IMR-90 (cell line): ENCODE measurements at regions not wholly inside any gene's neighbourhood (a gene's known extent, or its start where the extent isn't known, plus 50 kb on each side); places are given as distances from the start of the nearest gene placed in this dataset.

Experiments
- ATAC-seq: fragments of 200-7000 bp; cut with Tn5 transposase; 2 replicates; pipeline ENCODE4 v1.9.1; 2020; ENCODE audit warnings: low read depth, mild to moderate bottlenecking, moderate library complexity
- BruUV-seq: library from RNA; stranded (reverse); fragments of 400-500 nt; replicated peaks from 2 replicates; lab custom pipeline; 2021; lab: Mats Ljungman, UMichigan
- CTCF ChIA-PET: fragments of 300-600 bp; formaldehyde crosslinking; extraction: SDS; loops from one replicate; lab custom pipeline; 2021; ENCODE audit warnings: antibody characterized with exemption; lab: Yijun Ruan, JAX
- POLR2A ChIA-PET: fragments of 300-600 bp; sonication (Branson Sonifier 250); formaldehyde crosslinking; loops from one replicate; lab custom pipeline; 2022; ENCODE audit warnings: antibody characterized with exemption; ENCODE audit not compliant: unreplicated experiment; lab: Charles Lee
- DNase-seq: peaks from one replicate; pipeline ENCODE4 v3.0.0; 2013
- H2AFZ ChIP-seq: replicated peaks from 2 replicates; pipeline ENCODE3; 2013; ENCODE audit warnings: low read length, mild to moderate bottlenecking; ENCODE audit not compliant: poor library complexity
- H2AK5ac ChIP-seq: 2 replicates; pipeline ENCODE4 v1.6.1; 2013; ENCODE audit warnings: low read depth, low read length, inconsistent platforms
- H2AK9ac ChIP-seq: replicated peaks from 2 replicates; pipeline ENCODE3; 2013; ENCODE audit warnings: mild to moderate bottlenecking, low read depth, low read length, moderate library complexity; ENCODE audit not compliant: poor library complexity
- H2BK120ac ChIP-seq: 2 replicates; pipeline ENCODE4 v1.6.1; 2013; ENCODE audit warnings: low read depth, low read length, inconsistent platforms
- H2BK15ac ChIP-seq: 3 replicates; pipeline ENCODE4 v1.6.1; 2013; ENCODE audit warnings: low read depth, low read length, inconsistent platforms
- H2BK20ac ChIP-seq: 2 replicates; pipeline ENCODE4 v1.6.1; 2013; ENCODE audit warnings: low read depth, mild to moderate bottlenecking, inconsistent platforms, low read length, moderate library complexity
- H2BK5ac ChIP-seq: 2 replicates; pipeline ENCODE4 v1.6.1; 2013; ENCODE audit warnings: mild to moderate bottlenecking, low read depth, low read length, inconsistent platforms; ENCODE audit not compliant: poor library complexity, severe bottlenecking
- H3K14ac ChIP-seq: replicated peaks from 2 replicates; pipeline ENCODE4 v1.6.1; 2013; ENCODE audit warnings: low read depth, low read length, inconsistent platforms
- H3K18ac ChIP-seq: 2 replicates; pipeline ENCODE4 v1.6.1; 2013; ENCODE audit warnings: low read depth, low read length, control low read depth
- H3K23ac ChIP-seq: 2 replicates; pipeline ENCODE4 v1.6.1; 2013; ENCODE audit warnings: low read depth, low read length, inconsistent platforms
- H3K27ac ChIP-seq: 2 replicates; pipeline ENCODE4 v1.5.1; 2013; ENCODE audit warnings: mild to moderate bottlenecking, control low read depth, low read length; ENCODE audit not compliant: insufficient read depth
- H3K27me3 ChIP-seq: 2 replicates; pipeline ENCODE4 v1.6.1; 2013; ENCODE audit warnings: low read length; ENCODE audit not compliant: control insufficient read depth, insufficient read depth
- H3K36me3 ChIP-seq: 2 replicates; pipeline ENCODE4 v1.6.1; 2013; ENCODE audit warnings: low read length, mixed read lengths; ENCODE audit not compliant: control insufficient read depth, insufficient read depth
- H3K4ac ChIP-seq: 2 replicates; pipeline ENCODE4 v1.6.1; 2013; ENCODE audit warnings: low read depth, low read length, inconsistent platforms
- H3K4me1 ChIP-seq: 2 replicates; pipeline ENCODE4 v1.6.1; 2013; ENCODE audit warnings: low read length, mixed read lengths; ENCODE audit not compliant: control insufficient read depth, insufficient read depth
- H3K4me2 ChIP-seq: 2 replicates; pipeline ENCODE4 v1.6.1; 2013; ENCODE audit warnings: low read depth, mild to moderate bottlenecking, control low read depth, low read length, moderate library complexity
- H3K4me3 ChIP-seq: 2 replicates; pipeline ENCODE4 v1.5.1; 2013; ENCODE audit warnings: low read depth, mild to moderate bottlenecking, control low read depth, low read length, moderate library complexity; ENCODE audit not compliant: insufficient read depth
- H3K56ac ChIP-seq: 2 replicates; pipeline ENCODE4 v1.6.1; 2013; ENCODE audit warnings: low read length, inconsistent platforms; ENCODE audit not compliant: insufficient read depth; ENCODE audit errors: extremely low read depth
- H3K79me1 ChIP-seq, 2 experiments: 2 replicates each; pipeline ENCODE4 v1.6.1; 2013; ENCODE audit warnings: low read length in 2 of 2, inconsistent platforms in 1 of 2, low read depth in 1 of 2
- H3K9ac ChIP-seq: 2 replicates; pipeline ENCODE4 v1.6.1; 2013; ENCODE audit warnings: low read depth, low read length, control low read depth
- H3K9me1 ChIP-seq: 2 replicates; pipeline ENCODE4 v1.6.1; 2013; ENCODE audit warnings: low read length, inconsistent platforms; ENCODE audit not compliant: insufficient read depth
- H3K9me3 ChIP-seq: 2 replicates; pipeline ENCODE4 v1.6.1; 2013; ENCODE audit warnings: low read length; ENCODE audit not compliant: control insufficient read depth, insufficient read depth
- H4K20me1 ChIP-seq: 2 replicates; pipeline ENCODE4 v1.6.1; 2013; ENCODE audit warnings: low read length, inconsistent platforms; ENCODE audit not compliant: insufficient read depth
- H4K5ac ChIP-seq: 2 replicates; pipeline ENCODE4 v1.6.1; 2013; ENCODE audit warnings: mild to moderate bottlenecking, low read depth, low read length, control low read depth
- H4K8ac ChIP-seq, 2 experiments: 2 replicates each; pipeline ENCODE4 v1.6.1; 2013; ENCODE audit warnings: low read depth in 2 of 2, low read length in 2 of 2, control low read depth in 1 of 2, inconsistent platforms in 1 of 2
- H4K91ac ChIP-seq: 2 replicates; pipeline ENCODE4 v1.6.1; 2013; ENCODE audit warnings: low read depth, low read length, inconsistent platforms; ENCODE audit not compliant: insufficient read depth
- CEBPB ChIP-seq: IDR thresholded peaks from 2 replicates; pipeline ENCODE4 v1.6.1; 2012; ENCODE audit warnings: low read depth, low read length, improper control_type of control experiment
- CHD1 ChIP-seq: IDR thresholded peaks from 2 replicates; pipeline ENCODE4 v1.6.1; 2012; ENCODE audit warnings: low read depth, low read length, improper control_type of control experiment
- NFE2L2 ChIP-seq: fragments of 150-350 bp; IDR thresholded peaks from 2 replicates; pipeline ENCODE4 v1.6.1; 2016; ENCODE audit warnings: low read depth, mild to moderate bottlenecking, low read length
- POLR2A ChIP-seq: IDR thresholded peaks from 2 replicates; pipeline ENCODE4 v1.6.1; 2012; ENCODE audit warnings: mild to moderate bottlenecking, low read depth, low read length
- RAD21 ChIP-seq: IDR thresholded peaks from 2 replicates; pipeline ENCODE4 v1.6.1; 2012; ENCODE audit warnings: low read length, improper control_type of control experiment
- SMC3 ChIP-seq: fragments of 150-350 bp; IDR thresholded peaks from 2 replicates; pipeline ENCODE4 v1.6.1; 2016; ENCODE audit warnings: low read depth, mild to moderate bottlenecking, antibody characterized with exemption, low read length, moderate library complexity
- WGBS, 2 experiments: methylation state at CpG; one replicate each; pipeline versions ENCODE4 v1.1.5 to v1.1.7; 2013; ENCODE audit warnings: missing lambda C conversion rate in 2 of 2; ENCODE audit not compliant: insufficient read length in 1 of 2; ENCODE audit errors: extremely low coverage in 2 of 2; 5-methylcytosine and 5-hydroxymethylcytosine counted together
- dilution Hi-C: fragments of 300-500 bp; cut with HindIII; formaldehyde crosslinking; loops from one replicate; pipeline ENCODE4 v1.14.3; 2018; ENCODE audit warnings: low sequenced_read_pairs; ENCODE audit not compliant: unreplicated experiment
- in situ Hi-C: fragments of 300-500 bp; cut with MboI; formaldehyde crosslinking; loops from 3 replicates; pipeline ENCODE4 v1.14.3; 2019; ENCODE audit warnings: low sequenced_read_pairs, inconsistent platforms, mixed read lengths
- intact Hi-C: fragments of 100-400 bp; cut with micrococcal nuclease; formaldehyde crosslinking; loops from 2 replicates; pipeline ENCODE4 v1.10.0; 2022
- TF ChIP-seq, protein P1 (sequence below): conservative IDR thresholded peaks from 2 replicates; pipeline ENCODE4 v1.5.1; 2012; ENCODE audit warnings: mild to moderate bottlenecking, low read depth, low read length, improper control_type of control experiment
- TF ChIP-seq, protein P2 (sequence below): fragments of 150-350 bp; IDR thresholded peaks from 2 replicates; pipeline ENCODE4 v1.6.1; 2016; ENCODE audit warnings: low read depth, mild to moderate bottlenecking, low read length, moderate library complexity, borderline replicate concordance
- TF ChIP-seq, protein P3 (sequence below): fragments of 150-350 bp; IDR thresholded peaks from 2 replicates; pipeline ENCODE4 v1.6.1; 2017; ENCODE audit warnings: mild to moderate bottlenecking, antibody characterized with exemption, low read length, low read depth

DNA sequence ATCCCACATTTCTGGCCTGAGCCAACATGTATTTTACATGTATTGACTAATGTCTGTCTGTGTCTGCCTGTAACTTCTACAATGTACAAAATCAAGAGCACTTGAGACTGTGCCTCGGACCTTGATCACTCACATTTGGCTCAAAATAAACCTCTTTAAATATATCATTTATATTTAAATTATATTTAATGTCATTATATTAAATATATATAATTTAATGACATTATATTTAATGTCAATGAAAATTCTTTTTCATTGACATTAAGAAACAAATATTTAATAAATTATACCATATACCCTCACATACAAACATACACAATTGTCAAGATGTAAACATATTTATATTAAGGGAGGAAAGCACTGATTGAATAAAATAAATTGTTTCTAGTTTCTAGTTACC is 1099.8 kb upstream of the CDH18 start:
- Histone ChIP-seq H3K14ac (no peak overlapping the region), H3K4ac (no peak overlapping the region), H3K56ac (no peak overlapping the region), H3K79me1 (no peaks in the 10 kb centered on the region), H3K4me3 (no peak overlapping the region), H2BK120ac (no peak overlapping the region), H3K18ac (no peak overlapping the region), H4K5ac (no peak overlapping the region), H3K9me3 (peaks cover 7% of the 10 kb centered on the region), H4K8ac (no peak overlapping the region), H3K27me3 (no peaks in the 10 kb centered on the region), H3K36me3 (no peaks in the 10 kb centered on the region), H2BK20ac (no peak overlapping the region), H4K91ac (no peak overlapping the region), H2AK5ac (no peak overlapping the region), H2AK9ac (no peak overlapping the region), H4K20me1 (no peaks in the 10 kb centered on the region), H3K4me1 (no peaks in the 10 kb centered on the region), H2BK15ac (no peak overlapping the region), H2AFZ (no peak overlapping the region), H3K9me1 (no peaks in the 10 kb centered on the region), H3K9ac (no peak overlapping the region), H2BK5ac (no peak overlapping the region), H3K27ac (no peak overlapping the region), H3K4me2 (no peak overlapping the region), H3K23ac (no peak overlapping the region)
- POLR2A ChIA-PET: no interaction called here
- intact Hi-C loops (no loop called here), dilution Hi-C loops (no loop called here), in situ Hi-C loops (no loop called here)
- ATAC-seq (no peak), DNase-seq (no peak)
- no TSS peak for BruUV-seq
- no CpG with 5 or more reads among the region's 1 CpG for WGBS, 2 experiments
- CTCF ChIA-PET: interaction anchor here (0.7 kb wide), 1 partner anchor 10 kb away, joined by 3 read pairs; no protein-coding TSS in a partner anchor
- TF ChIP-seq NFE2L2: no peak
- TF ChIP-seq, protein P1, sequence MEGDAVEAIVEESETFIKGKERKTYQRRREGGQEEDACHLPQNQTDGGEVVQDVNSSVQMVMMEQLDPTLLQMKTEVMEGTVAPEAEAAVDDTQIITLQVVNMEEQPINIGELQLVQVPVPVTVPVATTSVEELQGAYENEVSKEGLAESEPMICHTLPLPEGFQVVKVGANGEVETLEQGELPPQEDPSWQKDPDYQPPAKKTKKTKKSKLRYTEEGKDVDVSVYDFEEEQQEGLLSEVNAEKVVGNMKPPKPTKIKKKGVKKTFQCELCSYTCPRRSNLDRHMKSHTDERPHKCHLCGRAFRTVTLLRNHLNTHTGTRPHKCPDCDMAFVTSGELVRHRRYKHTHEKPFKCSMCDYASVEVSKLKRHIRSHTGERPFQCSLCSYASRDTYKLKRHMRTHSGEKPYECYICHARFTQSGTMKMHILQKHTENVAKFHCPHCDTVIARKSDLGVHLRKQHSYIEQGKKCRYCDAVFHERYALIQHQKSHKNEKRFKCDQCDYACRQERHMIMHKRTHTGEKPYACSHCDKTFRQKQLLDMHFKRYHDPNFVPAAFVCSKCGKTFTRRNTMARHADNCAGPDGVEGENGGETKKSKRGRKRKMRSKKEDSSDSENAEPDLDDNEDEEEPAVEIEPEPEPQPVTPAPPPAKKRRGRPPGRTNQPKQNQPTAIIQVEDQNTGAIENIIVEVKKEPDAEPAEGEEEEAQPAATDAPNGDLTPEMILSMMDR: no peak
- TF ChIP-seq RAD21: no peak
- TF ChIP-seq POLR2A: no peak
- no peak for TF ChIP-seq CEBPB
- TF ChIP-seq, protein P2, sequence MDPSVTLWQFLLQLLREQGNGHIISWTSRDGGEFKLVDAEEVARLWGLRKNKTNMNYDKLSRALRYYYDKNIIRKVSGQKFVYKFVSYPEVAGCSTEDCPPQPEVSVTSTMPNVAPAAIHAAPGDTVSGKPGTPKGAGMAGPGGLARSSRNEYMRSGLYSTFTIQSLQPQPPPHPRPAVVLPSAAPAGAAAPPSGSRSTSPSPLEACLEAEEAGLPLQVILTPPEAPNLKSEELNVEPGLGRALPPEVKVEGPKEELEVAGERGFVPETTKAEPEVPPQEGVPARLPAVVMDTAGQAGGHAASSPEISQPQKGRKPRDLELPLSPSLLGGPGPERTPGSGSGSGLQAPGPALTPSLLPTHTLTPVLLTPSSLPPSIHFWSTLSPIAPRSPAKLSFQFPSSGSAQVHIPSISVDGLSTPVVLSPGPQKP: no peak
- TF ChIP-seq CHD1: no peak
- TF ChIP-seq, protein P3, sequence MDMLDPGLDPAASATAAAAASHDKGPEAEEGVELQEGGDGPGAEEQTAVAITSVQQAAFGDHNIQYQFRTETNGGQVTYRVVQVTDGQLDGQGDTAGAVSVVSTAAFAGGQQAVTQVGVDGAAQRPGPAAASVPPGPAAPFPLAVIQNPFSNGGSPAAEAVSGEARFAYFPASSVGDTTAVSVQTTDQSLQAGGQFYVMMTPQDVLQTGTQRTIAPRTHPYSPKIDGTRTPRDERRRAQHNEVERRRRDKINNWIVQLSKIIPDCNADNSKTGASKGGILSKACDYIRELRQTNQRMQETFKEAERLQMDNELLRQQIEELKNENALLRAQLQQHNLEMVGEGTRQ: no peak
- TF ChIP-seq SMC3: no peak
